GM12891 (cell line): ENCODE measurements at regions not wholly inside any gene's neighbourhood (a gene's known extent, or its start where the extent isn't known, plus 50 kb on each side); places are given as distances from the start of the nearest gene placed in this dataset.

Experiments used
- PAX5 ChIP-seq: IDR thresholded peaks from 2 replicates; pipeline ENCODE4 v1.6.1; 2011; ENCODE audit warnings: low read length, moderate library complexity, mild to moderate bottlenecking; ENCODE audit not compliant: insufficient read depth, severe bottlenecking
- POLR2A ChIP-seq: IDR thresholded peaks from 2 replicates; pipeline ENCODE4 v1.6.1; 2011; ENCODE audit warnings: low read depth, low read length, control low read depth
- POLR2AphosphoS5 ChIP-seq: IDR thresholded peaks from 2 replicates; pipeline ENCODE4 v1.6.1; 2011; ENCODE audit warnings: low read depth, low read length, control low read depth
- POU2F2 ChIP-seq: IDR thresholded peaks from 2 replicates; pipeline ENCODE4 v1.6.1; 2011; ENCODE audit warnings: low read depth, mild to moderate bottlenecking, control low read depth, low read length, moderate library complexity
- SPI1 ChIP-seq: IDR thresholded peaks from 2 replicates; pipeline ENCODE4 v1.6.1; 2011; ENCODE audit warnings: low read depth, low read length, control low read depth
- TAF1 ChIP-seq: IDR thresholded peaks from 2 replicates; pipeline ENCODE4 v1.6.1; 2011; ENCODE audit warnings: low read depth, low read length, control low read depth

DNA sequence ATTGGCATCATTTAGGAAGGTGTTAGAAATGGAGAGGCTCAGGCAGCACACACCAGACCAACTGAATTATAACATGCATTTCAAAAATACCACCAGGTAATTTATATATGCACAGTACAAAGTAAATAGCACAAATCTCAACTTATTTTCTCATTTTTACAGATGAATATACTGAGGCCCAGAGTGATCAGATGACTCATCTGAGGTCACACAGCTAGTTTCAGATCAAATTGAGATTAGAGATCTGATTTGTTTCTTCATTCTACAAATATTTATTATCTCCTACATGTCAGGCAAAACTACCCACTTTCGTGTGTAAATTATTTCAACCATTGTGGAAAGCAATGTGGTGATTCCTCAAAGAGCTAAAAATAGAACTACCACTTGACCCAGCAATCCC is 507.1 kb downstream of the TLE4 start:
- no peak for TF ChIP-seq POLR2A
- no peak for TF ChIP-seq POLR2AphosphoS5
- TF ChIP-seq SPI1, result no peak
- no peak for TF ChIP-seq PAX5
- no peak for TF ChIP-seq TAF1
- no peak for TF ChIP-seq POU2F2
